ENCODE measurements at regions not wholly inside any gene's neighbourhood (a gene's known extent, or its start where the extent isn't known, plus 50 kb on each side); places are given as distances from the start of the nearest gene placed in this dataset.
A peak's percentile ranks its signal among the peaks of the same experiment; 100 is the strongest.

GRCh38 chr17:83144421-83145357 lies 65.3 kb downstream of the METRNL start:
- DNase-seq = peak in 1 of 5 donors; percentile 42
- Histone ChIP-seq H3K36me3 (ENCODE audit: control insufficient read depth in 2 of 3, insufficient read depth in 3 of 3, low read length in 3 of 3) (no peaks in the 10 kb centered on the region), H3K9me3 (ENCODE audit: control insufficient read depth in 2 of 3, insufficient read depth in 1 of 3, low read length in 3 of 3) (no peaks in the 10 kb centered on the region), H3K27ac (ENCODE audit: low read depth in 2 of 2, low read length in 2 of 2) (no peak overlapping the region), H3K4me3 (ENCODE audit: low read length in 3 of 3) (no peak overlapping the region), H3K4me1 (ENCODE audit: control insufficient read depth in 2 of 3, insufficient read depth in 2 of 3, low read depth in 1 of 3, low read length in 3 of 3) (no peaks in the 10 kb centered on the region), H3K9ac (ENCODE audit: low read length in 3 of 3) (no peak overlapping the region), H3K27me3 (ENCODE audit: control insufficient read depth, insufficient read depth, low read length) (no peaks in the 10 kb centered on the region)
- no peak for FAIRE-seq
- TF ChIP-seq, protein P1, sequence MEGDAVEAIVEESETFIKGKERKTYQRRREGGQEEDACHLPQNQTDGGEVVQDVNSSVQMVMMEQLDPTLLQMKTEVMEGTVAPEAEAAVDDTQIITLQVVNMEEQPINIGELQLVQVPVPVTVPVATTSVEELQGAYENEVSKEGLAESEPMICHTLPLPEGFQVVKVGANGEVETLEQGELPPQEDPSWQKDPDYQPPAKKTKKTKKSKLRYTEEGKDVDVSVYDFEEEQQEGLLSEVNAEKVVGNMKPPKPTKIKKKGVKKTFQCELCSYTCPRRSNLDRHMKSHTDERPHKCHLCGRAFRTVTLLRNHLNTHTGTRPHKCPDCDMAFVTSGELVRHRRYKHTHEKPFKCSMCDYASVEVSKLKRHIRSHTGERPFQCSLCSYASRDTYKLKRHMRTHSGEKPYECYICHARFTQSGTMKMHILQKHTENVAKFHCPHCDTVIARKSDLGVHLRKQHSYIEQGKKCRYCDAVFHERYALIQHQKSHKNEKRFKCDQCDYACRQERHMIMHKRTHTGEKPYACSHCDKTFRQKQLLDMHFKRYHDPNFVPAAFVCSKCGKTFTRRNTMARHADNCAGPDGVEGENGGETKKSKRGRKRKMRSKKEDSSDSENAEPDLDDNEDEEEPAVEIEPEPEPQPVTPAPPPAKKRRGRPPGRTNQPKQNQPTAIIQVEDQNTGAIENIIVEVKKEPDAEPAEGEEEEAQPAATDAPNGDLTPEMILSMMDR (IDR thresholded peaks at IDR 0.05; ENCODE audit: borderline replicate concordance, extremely low read depth, insufficient read depth) = no peak
- intact Hi-C loops (cut with DNase I) = no loop called here

DNA sequence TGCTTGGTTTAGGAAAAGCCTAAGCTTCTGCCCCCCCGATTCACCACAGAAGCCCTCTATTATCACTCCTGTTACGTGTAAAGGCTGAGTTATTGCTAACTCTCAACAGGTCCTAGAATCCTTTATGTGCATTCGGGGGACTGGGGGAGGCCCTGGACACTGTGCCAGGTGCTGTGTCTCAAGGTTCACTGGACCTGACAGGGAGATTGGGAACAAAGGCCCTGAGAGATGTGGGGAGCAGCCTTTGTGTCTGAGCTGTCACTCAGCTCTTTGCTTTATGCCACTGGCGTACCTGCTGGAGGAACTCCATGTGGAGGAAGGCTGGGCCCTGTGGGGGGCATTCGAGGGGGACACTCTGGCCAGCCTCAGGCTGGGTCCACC lies 65.9 kb downstream of the METRNL start:
- Histone ChIP-seq H3K4me1 (ENCODE audit: control insufficient read depth in 2 of 3, insufficient read depth in 2 of 3, low read depth in 1 of 3, low read length in 3 of 3) (no peaks in the 10 kb centered on the region), H3K27me3 (ENCODE audit: control insufficient read depth, insufficient read depth, low read length) (no peaks in the 10 kb centered on the region), H3K36me3 (ENCODE audit: control insufficient read depth in 2 of 3, insufficient read depth in 3 of 3, low read length in 3 of 3) (no peaks in the 10 kb centered on the region), H3K27ac (ENCODE audit: low read depth in 2 of 2, low read length in 2 of 2) (no peak overlapping the region), H3K9me3 (ENCODE audit: control insufficient read depth in 2 of 3, insufficient read depth in 1 of 3, low read length in 3 of 3) (no peaks in the 10 kb centered on the region), H3K4me3 (ENCODE audit: low read length in 3 of 3) (no peak overlapping the region), H3K9ac (ENCODE audit: low read length in 3 of 3) (no peak overlapping the region)
- intact Hi-C loops (cut with DNase I) = no loop called here
- DNase-seq = peak in 1 of 5 donors; percentile 34
- TF ChIP-seq, protein P1 (IDR thresholded peaks at IDR 0.05; ENCODE audit: borderline replicate concordance, extremely low read depth, insufficient read depth) = no peak
- FAIRE-seq = no peak

DNA sequence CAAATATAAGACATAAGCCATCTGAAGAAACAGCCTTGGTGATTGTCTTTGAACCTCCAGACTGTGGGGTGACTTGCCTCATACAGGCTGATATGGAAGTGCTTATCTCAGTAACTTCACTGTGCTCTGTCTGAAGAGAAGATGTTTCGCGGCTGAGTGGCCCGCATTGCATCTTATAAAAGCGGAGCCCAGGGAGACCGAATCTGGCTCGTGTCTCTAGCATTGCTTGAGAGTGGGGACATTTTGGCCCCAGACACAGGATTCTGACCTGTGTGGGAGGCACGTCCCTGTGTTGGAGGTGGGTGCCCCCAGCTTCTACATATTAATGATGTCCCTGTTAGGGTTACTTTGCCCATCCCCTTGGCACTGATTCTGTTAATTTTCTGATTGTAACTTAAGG lies 66.4 kb downstream of the METRNL start:
- intact Hi-C loops (cut with DNase I) = no loop called here
- H3K27me3 ChIP-seq (ENCODE audit: control insufficient read depth, insufficient read depth, low read length) = no peaks in the 10 kb centered on the region
- H3K9me3 ChIP-seq (ENCODE audit: control insufficient read depth in 2 of 3, insufficient read depth in 1 of 3, low read length in 3 of 3) = no peaks in the 10 kb centered on the region
- H3K4me1 ChIP-seq (ENCODE audit: control insufficient read depth in 2 of 3, insufficient read depth in 2 of 3, low read depth in 1 of 3, low read length in 3 of 3) = no peaks in the 10 kb centered on the region
- DNase-seq (no peak), FAIRE-seq (no peak)
- H3K4me3 ChIP-seq (ENCODE audit: low read length in 3 of 3) = no peak overlapping the region
- TF ChIP-seq, protein P1 (IDR thresholded peaks at IDR 0.05; ENCODE audit: borderline replicate concordance, extremely low read depth, insufficient read depth) = no peak
- H3K36me3 ChIP-seq (ENCODE audit: control insufficient read depth in 2 of 3, insufficient read depth in 3 of 3, low read length in 3 of 3) = no peaks in the 10 kb centered on the region
- H3K27ac ChIP-seq (ENCODE audit: low read depth in 2 of 2, low read length in 2 of 2) = no peak overlapping the region
- H3K9ac ChIP-seq (ENCODE audit: low read length in 3 of 3) = no peak overlapping the region
